ENCODE measurements at regions not wholly inside any gene's neighbourhood (a gene's known extent, or its start where the extent isn't known, plus 50 kb on each side); places are given as distances from the start of the nearest gene placed in this dataset.

DNA sequence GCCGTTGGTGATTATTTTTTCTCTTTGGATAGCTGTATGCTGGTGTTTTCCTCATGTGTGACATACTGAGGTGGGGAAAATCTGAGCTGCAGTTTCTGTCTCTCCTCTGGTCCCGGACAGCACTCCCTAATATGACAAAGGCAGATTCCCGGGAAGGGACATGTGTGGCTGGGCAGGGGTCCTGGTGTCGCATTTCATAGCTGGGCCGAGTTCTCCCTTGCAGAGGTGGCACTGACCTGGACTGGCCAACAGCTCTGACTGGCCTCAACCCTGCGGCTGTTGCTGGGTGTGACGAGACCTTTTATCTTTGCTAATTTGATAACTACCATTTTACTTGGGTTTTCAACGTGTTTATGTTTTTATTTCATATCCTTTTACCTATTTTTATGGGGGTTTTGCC lies 248.6 kb upstream of the TCERG1L start:
- TF ChIP-seq, protein P1, sequence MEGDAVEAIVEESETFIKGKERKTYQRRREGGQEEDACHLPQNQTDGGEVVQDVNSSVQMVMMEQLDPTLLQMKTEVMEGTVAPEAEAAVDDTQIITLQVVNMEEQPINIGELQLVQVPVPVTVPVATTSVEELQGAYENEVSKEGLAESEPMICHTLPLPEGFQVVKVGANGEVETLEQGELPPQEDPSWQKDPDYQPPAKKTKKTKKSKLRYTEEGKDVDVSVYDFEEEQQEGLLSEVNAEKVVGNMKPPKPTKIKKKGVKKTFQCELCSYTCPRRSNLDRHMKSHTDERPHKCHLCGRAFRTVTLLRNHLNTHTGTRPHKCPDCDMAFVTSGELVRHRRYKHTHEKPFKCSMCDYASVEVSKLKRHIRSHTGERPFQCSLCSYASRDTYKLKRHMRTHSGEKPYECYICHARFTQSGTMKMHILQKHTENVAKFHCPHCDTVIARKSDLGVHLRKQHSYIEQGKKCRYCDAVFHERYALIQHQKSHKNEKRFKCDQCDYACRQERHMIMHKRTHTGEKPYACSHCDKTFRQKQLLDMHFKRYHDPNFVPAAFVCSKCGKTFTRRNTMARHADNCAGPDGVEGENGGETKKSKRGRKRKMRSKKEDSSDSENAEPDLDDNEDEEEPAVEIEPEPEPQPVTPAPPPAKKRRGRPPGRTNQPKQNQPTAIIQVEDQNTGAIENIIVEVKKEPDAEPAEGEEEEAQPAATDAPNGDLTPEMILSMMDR (IDR thresholded peaks at IDR 0.05): no peak
- no peak for TF ChIP-seq POLR2A (IDR thresholded peaks at IDR 0.05)

Data from gastroesophageal sphincter (tissue), 3 donors.